IMR-90 (cell line): ENCODE measurements at regions not wholly inside any gene's neighbourhood (a gene's known extent, or its start where the extent isn't known, plus 50 kb on each side); places are given as distances from the start of the nearest gene placed in this dataset.

Source experiments
- ATAC-seq: fragments of 200-7000 bp; cut with Tn5 transposase; 2 replicates; pipeline ENCODE4 v1.9.1; 2020; ENCODE audit warnings: low read depth, mild to moderate bottlenecking, moderate library complexity
- BruUV-seq: library from RNA; stranded (reverse); fragments of 400-500 nt; replicated peaks from 2 replicates; lab custom pipeline; 2021; lab: Mats Ljungman, UMichigan
- CTCF ChIA-PET: fragments of 300-600 bp; formaldehyde crosslinking; extraction: SDS; loops from one replicate; lab custom pipeline; 2021; ENCODE audit warnings: antibody characterized with exemption; lab: Yijun Ruan, JAX
- POLR2A ChIA-PET: fragments of 300-600 bp; sonication (Branson Sonifier 250); formaldehyde crosslinking; loops from one replicate; lab custom pipeline; 2022; ENCODE audit warnings: antibody characterized with exemption; ENCODE audit not compliant: unreplicated experiment; lab: Charles Lee
- DNase-seq: peaks from one replicate; pipeline ENCODE4 v3.0.0; 2013
- H2AFZ ChIP-seq: replicated peaks from 2 replicates; pipeline ENCODE3; 2013; ENCODE audit warnings: low read length, mild to moderate bottlenecking; ENCODE audit not compliant: poor library complexity
- H2AK5ac ChIP-seq: 2 replicates; pipeline ENCODE4 v1.6.1; 2013; ENCODE audit warnings: low read depth, low read length, inconsistent platforms
- H2AK9ac ChIP-seq: replicated peaks from 2 replicates; pipeline ENCODE3; 2013; ENCODE audit warnings: mild to moderate bottlenecking, low read depth, low read length, moderate library complexity; ENCODE audit not compliant: poor library complexity
- H2BK120ac ChIP-seq: 2 replicates; pipeline ENCODE4 v1.6.1; 2013; ENCODE audit warnings: low read depth, low read length, inconsistent platforms
- H2BK15ac ChIP-seq: 3 replicates; pipeline ENCODE4 v1.6.1; 2013; ENCODE audit warnings: low read depth, low read length, inconsistent platforms
- H2BK20ac ChIP-seq: 2 replicates; pipeline ENCODE4 v1.6.1; 2013; ENCODE audit warnings: low read depth, mild to moderate bottlenecking, inconsistent platforms, low read length, moderate library complexity
- H2BK5ac ChIP-seq: 2 replicates; pipeline ENCODE4 v1.6.1; 2013; ENCODE audit warnings: mild to moderate bottlenecking, low read depth, low read length, inconsistent platforms; ENCODE audit not compliant: poor library complexity, severe bottlenecking
- H3K14ac ChIP-seq: replicated peaks from 2 replicates; pipeline ENCODE4 v1.6.1; 2013; ENCODE audit warnings: low read depth, low read length, inconsistent platforms
- H3K18ac ChIP-seq: 2 replicates; pipeline ENCODE4 v1.6.1; 2013; ENCODE audit warnings: low read depth, low read length, control low read depth
- H3K23ac ChIP-seq: 2 replicates; pipeline ENCODE4 v1.6.1; 2013; ENCODE audit warnings: low read depth, low read length, inconsistent platforms
- H3K27ac ChIP-seq: 2 replicates; pipeline ENCODE4 v1.5.1; 2013; ENCODE audit warnings: mild to moderate bottlenecking, control low read depth, low read length; ENCODE audit not compliant: insufficient read depth
- H3K27me3 ChIP-seq: 2 replicates; pipeline ENCODE4 v1.6.1; 2013; ENCODE audit warnings: low read length; ENCODE audit not compliant: control insufficient read depth, insufficient read depth
- H3K36me3 ChIP-seq: 2 replicates; pipeline ENCODE4 v1.6.1; 2013; ENCODE audit warnings: low read length, mixed read lengths; ENCODE audit not compliant: control insufficient read depth, insufficient read depth
- H3K4ac ChIP-seq: 2 replicates; pipeline ENCODE4 v1.6.1; 2013; ENCODE audit warnings: low read depth, low read length, inconsistent platforms
- H3K4me1 ChIP-seq: 2 replicates; pipeline ENCODE4 v1.6.1; 2013; ENCODE audit warnings: low read length, mixed read lengths; ENCODE audit not compliant: control insufficient read depth, insufficient read depth
- H3K4me2 ChIP-seq: 2 replicates; pipeline ENCODE4 v1.6.1; 2013; ENCODE audit warnings: low read depth, mild to moderate bottlenecking, control low read depth, low read length, moderate library complexity
- H3K4me3 ChIP-seq: 2 replicates; pipeline ENCODE4 v1.5.1; 2013; ENCODE audit warnings: low read depth, mild to moderate bottlenecking, control low read depth, low read length, moderate library complexity; ENCODE audit not compliant: insufficient read depth
- H3K56ac ChIP-seq: 2 replicates; pipeline ENCODE4 v1.6.1; 2013; ENCODE audit warnings: low read length, inconsistent platforms; ENCODE audit not compliant: insufficient read depth; ENCODE audit errors: extremely low read depth
- H3K79me1 ChIP-seq, 2 experiments: 2 replicates each; pipeline ENCODE4 v1.6.1; 2013; ENCODE audit warnings: low read length in 2 of 2, inconsistent platforms in 1 of 2, low read depth in 1 of 2
- H3K9ac ChIP-seq: 2 replicates; pipeline ENCODE4 v1.6.1; 2013; ENCODE audit warnings: low read depth, low read length, control low read depth
- H3K9me1 ChIP-seq: 2 replicates; pipeline ENCODE4 v1.6.1; 2013; ENCODE audit warnings: low read length, inconsistent platforms; ENCODE audit not compliant: insufficient read depth
- H3K9me3 ChIP-seq: 2 replicates; pipeline ENCODE4 v1.6.1; 2013; ENCODE audit warnings: low read length; ENCODE audit not compliant: control insufficient read depth, insufficient read depth
- H4K20me1 ChIP-seq: 2 replicates; pipeline ENCODE4 v1.6.1; 2013; ENCODE audit warnings: low read length, inconsistent platforms; ENCODE audit not compliant: insufficient read depth
- H4K5ac ChIP-seq: 2 replicates; pipeline ENCODE4 v1.6.1; 2013; ENCODE audit warnings: mild to moderate bottlenecking, low read depth, low read length, control low read depth
- H4K8ac ChIP-seq, 2 experiments: 2 replicates each; pipeline ENCODE4 v1.6.1; 2013; ENCODE audit warnings: low read depth in 2 of 2, low read length in 2 of 2, control low read depth in 1 of 2, inconsistent platforms in 1 of 2
- H4K91ac ChIP-seq: 2 replicates; pipeline ENCODE4 v1.6.1; 2013; ENCODE audit warnings: low read depth, low read length, inconsistent platforms; ENCODE audit not compliant: insufficient read depth
- BHLHE40 ChIP-seq: fragments of 150-350 bp; IDR thresholded peaks from 2 replicates; pipeline ENCODE4 v1.6.1; 2016; ENCODE audit warnings: mild to moderate bottlenecking, low read depth, low read length
- CEBPB ChIP-seq: IDR thresholded peaks from 2 replicates; pipeline ENCODE4 v1.6.1; 2012; ENCODE audit warnings: low read depth, low read length, improper control_type of control experiment
- CHD1 ChIP-seq: IDR thresholded peaks from 2 replicates; pipeline ENCODE4 v1.6.1; 2012; ENCODE audit warnings: low read depth, low read length, improper control_type of control experiment
- FOS ChIP-seq: fragments of 150-350 bp; IDR thresholded peaks from 2 replicates; pipeline ENCODE4 v1.6.1; 2016; ENCODE audit warnings: low read depth, low read length
- MAFK ChIP-seq: IDR thresholded peaks from 2 replicates; pipeline ENCODE4 v1.6.1; 2012; ENCODE audit warnings: low read depth, low read length, improper control_type of control experiment
- MAZ ChIP-seq: IDR thresholded peaks from 2 replicates; pipeline ENCODE4 v1.6.1; 2012; ENCODE audit warnings: low read depth, mild to moderate bottlenecking, low read length, improper control_type of control experiment, moderate library complexity, borderline replicate concordance
- MXI1 ChIP-seq: IDR thresholded peaks from 2 replicates; pipeline ENCODE4 v1.6.1; 2012; ENCODE audit warnings: low read depth, mild to moderate bottlenecking, low read length, moderate library complexity, borderline replicate concordance
- NFE2L2 ChIP-seq: fragments of 150-350 bp; IDR thresholded peaks from 2 replicates; pipeline ENCODE4 v1.6.1; 2016; ENCODE audit warnings: low read depth, mild to moderate bottlenecking, low read length
- POLR2A ChIP-seq: IDR thresholded peaks from 2 replicates; pipeline ENCODE4 v1.6.1; 2012; ENCODE audit warnings: mild to moderate bottlenecking, low read depth, low read length
- RAD21 ChIP-seq: IDR thresholded peaks from 2 replicates; pipeline ENCODE4 v1.6.1; 2012; ENCODE audit warnings: low read length, improper control_type of control experiment
- RCOR1 ChIP-seq: IDR thresholded peaks from 2 replicates; pipeline ENCODE4 v1.6.1; 2012; ENCODE audit warnings: mild to moderate bottlenecking, low read length, improper control_type of control experiment; ENCODE audit not compliant: insufficient replicate concordance
- RFX5 ChIP-seq: IDR thresholded peaks from 2 replicates; pipeline ENCODE4 v1.8.0; 2012; ENCODE audit warnings: low read depth, mild to moderate bottlenecking, low read length, moderate library complexity
- SMC3 ChIP-seq: fragments of 150-350 bp; IDR thresholded peaks from 2 replicates; pipeline ENCODE4 v1.6.1; 2016; ENCODE audit warnings: low read depth, mild to moderate bottlenecking, antibody characterized with exemption, low read length, moderate library complexity
- WGBS, 2 experiments: methylation state at CpG; one replicate each; pipeline versions ENCODE4 v1.1.5 to v1.1.7; 2013; ENCODE audit warnings: missing lambda C conversion rate in 2 of 2; ENCODE audit not compliant: insufficient read length in 1 of 2; ENCODE audit errors: extremely low coverage in 2 of 2; 5-methylcytosine and 5-hydroxymethylcytosine counted together
- dilution Hi-C: fragments of 300-500 bp; cut with HindIII; formaldehyde crosslinking; loops from one replicate; pipeline ENCODE4 v1.14.3; 2018; ENCODE audit warnings: low sequenced_read_pairs; ENCODE audit not compliant: unreplicated experiment
- in situ Hi-C: fragments of 300-500 bp; cut with MboI; formaldehyde crosslinking; loops from 3 replicates; pipeline ENCODE4 v1.14.3; 2019; ENCODE audit warnings: low sequenced_read_pairs, inconsistent platforms, mixed read lengths
- intact Hi-C: fragments of 100-400 bp; cut with micrococcal nuclease; formaldehyde crosslinking; loops from 2 replicates; pipeline ENCODE4 v1.10.0; 2022
- TF ChIP-seq, protein P1 (sequence below): conservative IDR thresholded peaks from 2 replicates; pipeline ENCODE4 v1.5.1; 2012; ENCODE audit warnings: mild to moderate bottlenecking, low read depth, low read length, improper control_type of control experiment
- TF ChIP-seq, protein P2 (sequence below): fragments of 150-350 bp; IDR thresholded peaks from 2 replicates; pipeline ENCODE4 v1.6.1; 2017; ENCODE audit warnings: mild to moderate bottlenecking, antibody characterized with exemption, low read length, low read depth
- TF ChIP-seq, protein P3 (sequence below): fragments of 150-350 bp; IDR thresholded peaks from 2 replicates; pipeline ENCODE4 v1.6.1; 2016; ENCODE audit warnings: low read depth, mild to moderate bottlenecking, low read length, moderate library complexity, borderline replicate concordance

DNA sequence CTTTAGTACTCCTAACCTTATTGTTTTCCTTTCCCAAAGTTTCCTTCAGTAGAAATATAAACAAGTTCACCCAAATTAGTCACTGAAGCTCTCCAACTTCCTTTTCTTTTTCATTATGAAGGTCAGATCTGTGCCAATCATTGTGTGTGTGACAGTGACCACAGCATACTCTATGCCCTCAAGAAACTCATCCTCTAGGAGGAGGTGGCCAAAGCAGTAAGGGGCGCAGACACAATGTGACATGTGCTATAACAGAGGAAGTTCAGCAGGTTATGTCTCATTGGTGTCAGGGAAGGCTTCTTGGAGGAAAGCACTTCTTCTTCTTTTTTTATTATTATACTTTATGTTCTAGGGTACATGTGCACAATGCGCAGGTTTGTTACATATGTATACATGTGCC lies 60.0 kb upstream of the PSME4 start:
- DNase-seq (no peak), ATAC-seq (no peak)
- H4K91ac ChIP-seq, result no peak overlapping the region
- H3K79me1 ChIP-seq, result no peaks in the 10 kb centered on the region; a peak in 1 of 4 replicates
- no peak overlapping the region for H3K4me2 ChIP-seq
- no peak overlapping the region for H2BK5ac ChIP-seq
- no peak overlapping the region for H2BK15ac ChIP-seq
- peak overlapping the region; percentile 89; the same call in 1 of the 2 replicates for H3K14ac ChIP-seq
- in situ Hi-C loops (no loop called here), intact Hi-C loops (no loop called here), dilution Hi-C loops (no loop called here)
- no peak overlapping the region for H3K4ac ChIP-seq
- H3K9ac ChIP-seq, result no peak overlapping the region
- H4K20me1 ChIP-seq, result no peaks in the 10 kb centered on the region
- H3K27ac ChIP-seq, result no peak overlapping the region
- no peak overlapping the region for H3K18ac ChIP-seq
- no peak overlapping the region for H4K8ac ChIP-seq
- H3K9me3 ChIP-seq, result no peaks in the 10 kb centered on the region
- no peak overlapping the region for H3K56ac ChIP-seq
- no peaks in the 10 kb centered on the region for H3K27me3 ChIP-seq
- WGBS, 2 experiments, result no CpG with 5 or more reads among the region's 2 CpGs
- 0 out of 2 replicates have a peak overlapping the region, but pooled peaks have one; percentile 59 for H3K23ac ChIP-seq
- no peak overlapping the region for H2BK20ac ChIP-seq
- no peak overlapping the region for H2AFZ ChIP-seq
- no peak overlapping the region for H3K4me3 ChIP-seq
- CTCF ChIA-PET, result no interaction called here
- no peak overlapping the region for H2AK5ac ChIP-seq
- no peak overlapping the region for H4K5ac ChIP-seq
- no TSS peak for BruUV-seq
- no peaks in the 10 kb centered on the region for H3K36me3 ChIP-seq
- no peak overlapping the region for H2AK9ac ChIP-seq
- POLR2A ChIA-PET, result no interaction called here
- peaks cover 3% of the 10 kb centered on the region for H3K9me1 ChIP-seq
- H3K4me1 ChIP-seq, result peaks cover 6% of the 10 kb centered on the region
- TF ChIP-seq, protein P1, sequence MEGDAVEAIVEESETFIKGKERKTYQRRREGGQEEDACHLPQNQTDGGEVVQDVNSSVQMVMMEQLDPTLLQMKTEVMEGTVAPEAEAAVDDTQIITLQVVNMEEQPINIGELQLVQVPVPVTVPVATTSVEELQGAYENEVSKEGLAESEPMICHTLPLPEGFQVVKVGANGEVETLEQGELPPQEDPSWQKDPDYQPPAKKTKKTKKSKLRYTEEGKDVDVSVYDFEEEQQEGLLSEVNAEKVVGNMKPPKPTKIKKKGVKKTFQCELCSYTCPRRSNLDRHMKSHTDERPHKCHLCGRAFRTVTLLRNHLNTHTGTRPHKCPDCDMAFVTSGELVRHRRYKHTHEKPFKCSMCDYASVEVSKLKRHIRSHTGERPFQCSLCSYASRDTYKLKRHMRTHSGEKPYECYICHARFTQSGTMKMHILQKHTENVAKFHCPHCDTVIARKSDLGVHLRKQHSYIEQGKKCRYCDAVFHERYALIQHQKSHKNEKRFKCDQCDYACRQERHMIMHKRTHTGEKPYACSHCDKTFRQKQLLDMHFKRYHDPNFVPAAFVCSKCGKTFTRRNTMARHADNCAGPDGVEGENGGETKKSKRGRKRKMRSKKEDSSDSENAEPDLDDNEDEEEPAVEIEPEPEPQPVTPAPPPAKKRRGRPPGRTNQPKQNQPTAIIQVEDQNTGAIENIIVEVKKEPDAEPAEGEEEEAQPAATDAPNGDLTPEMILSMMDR, result no peak
- TF ChIP-seq NFE2L2, result no peak
- TF ChIP-seq, protein P2, sequence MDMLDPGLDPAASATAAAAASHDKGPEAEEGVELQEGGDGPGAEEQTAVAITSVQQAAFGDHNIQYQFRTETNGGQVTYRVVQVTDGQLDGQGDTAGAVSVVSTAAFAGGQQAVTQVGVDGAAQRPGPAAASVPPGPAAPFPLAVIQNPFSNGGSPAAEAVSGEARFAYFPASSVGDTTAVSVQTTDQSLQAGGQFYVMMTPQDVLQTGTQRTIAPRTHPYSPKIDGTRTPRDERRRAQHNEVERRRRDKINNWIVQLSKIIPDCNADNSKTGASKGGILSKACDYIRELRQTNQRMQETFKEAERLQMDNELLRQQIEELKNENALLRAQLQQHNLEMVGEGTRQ, result no peak
- TF ChIP-seq RFX5, result no peak
- TF ChIP-seq FOS, result no peak
- TF ChIP-seq CEBPB, result no peak
- TF ChIP-seq SMC3, result no peak
- no peak for TF ChIP-seq BHLHE40
- TF ChIP-seq MXI1, result no peak
- no peak for TF ChIP-seq RAD21
- TF ChIP-seq, protein P3, sequence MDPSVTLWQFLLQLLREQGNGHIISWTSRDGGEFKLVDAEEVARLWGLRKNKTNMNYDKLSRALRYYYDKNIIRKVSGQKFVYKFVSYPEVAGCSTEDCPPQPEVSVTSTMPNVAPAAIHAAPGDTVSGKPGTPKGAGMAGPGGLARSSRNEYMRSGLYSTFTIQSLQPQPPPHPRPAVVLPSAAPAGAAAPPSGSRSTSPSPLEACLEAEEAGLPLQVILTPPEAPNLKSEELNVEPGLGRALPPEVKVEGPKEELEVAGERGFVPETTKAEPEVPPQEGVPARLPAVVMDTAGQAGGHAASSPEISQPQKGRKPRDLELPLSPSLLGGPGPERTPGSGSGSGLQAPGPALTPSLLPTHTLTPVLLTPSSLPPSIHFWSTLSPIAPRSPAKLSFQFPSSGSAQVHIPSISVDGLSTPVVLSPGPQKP, result no peak
- no peak for TF ChIP-seq MAZ
- no peak for TF ChIP-seq RCOR1
- TF ChIP-seq CHD1, result no peak
- TF ChIP-seq MAFK, result no peak
- no peak for TF ChIP-seq POLR2A
- no peak overlapping the region for H2BK120ac ChIP-seq
